Ramos (cell line): ENCODE measurements at regions not wholly inside any gene's neighbourhood (a gene's known extent, or its start where the extent isn't known, plus 50 kb on each side); places are given as distances from the start of the nearest gene placed in this dataset.

ENCODE experiments used
- in situ Hi-C: fragments of 300-500 bp; cut with MboI; formaldehyde crosslinking; loops from one replicate; pipeline ENCODE4 v1.14.3; 2022; ENCODE audit warnings: low sequenced_read_pairs; ENCODE audit not compliant: unreplicated experiment

DNA sequence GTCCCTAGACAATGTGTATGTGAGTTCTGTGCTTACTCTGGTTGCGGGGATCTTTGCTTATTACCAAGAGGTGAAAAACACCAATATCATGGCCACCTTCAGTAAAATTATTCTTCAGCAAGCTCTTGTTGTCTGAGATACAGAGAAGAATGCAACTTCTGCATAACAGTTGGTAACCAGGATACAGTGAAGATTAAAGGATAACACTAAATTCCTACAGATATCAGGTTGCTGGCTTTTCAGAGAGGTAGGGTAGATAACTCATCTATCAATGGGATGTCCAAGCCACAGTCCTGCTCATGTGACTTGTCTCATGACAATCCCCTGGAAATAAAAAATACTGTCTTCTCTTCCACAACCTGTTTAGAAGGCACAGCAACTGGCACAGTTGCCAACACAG lies 308.5 kb downstream of the TNS1 start:
- in situ Hi-C loops = no loop called here

DNA sequence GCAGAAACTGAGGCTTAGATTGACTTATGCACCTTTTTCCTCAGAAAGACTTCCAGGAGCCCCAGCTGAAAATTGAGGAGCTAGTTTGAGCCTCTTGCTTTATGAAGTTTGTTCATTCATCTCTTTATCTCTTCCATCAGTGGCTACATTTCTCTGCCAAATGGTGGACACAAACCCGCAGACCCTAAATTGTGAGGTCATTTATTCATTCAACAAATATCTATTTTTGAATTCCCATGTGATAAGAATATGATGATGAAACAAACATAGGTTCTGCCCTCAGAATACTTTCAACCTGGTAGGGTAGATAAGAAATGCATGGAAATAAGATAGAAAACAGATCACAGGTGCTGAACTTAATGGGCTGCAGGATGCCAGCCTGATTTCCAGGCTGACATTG lies 309.4 kb downstream of the TNS1 start:
- in situ Hi-C loops = no loop called here

DNA sequence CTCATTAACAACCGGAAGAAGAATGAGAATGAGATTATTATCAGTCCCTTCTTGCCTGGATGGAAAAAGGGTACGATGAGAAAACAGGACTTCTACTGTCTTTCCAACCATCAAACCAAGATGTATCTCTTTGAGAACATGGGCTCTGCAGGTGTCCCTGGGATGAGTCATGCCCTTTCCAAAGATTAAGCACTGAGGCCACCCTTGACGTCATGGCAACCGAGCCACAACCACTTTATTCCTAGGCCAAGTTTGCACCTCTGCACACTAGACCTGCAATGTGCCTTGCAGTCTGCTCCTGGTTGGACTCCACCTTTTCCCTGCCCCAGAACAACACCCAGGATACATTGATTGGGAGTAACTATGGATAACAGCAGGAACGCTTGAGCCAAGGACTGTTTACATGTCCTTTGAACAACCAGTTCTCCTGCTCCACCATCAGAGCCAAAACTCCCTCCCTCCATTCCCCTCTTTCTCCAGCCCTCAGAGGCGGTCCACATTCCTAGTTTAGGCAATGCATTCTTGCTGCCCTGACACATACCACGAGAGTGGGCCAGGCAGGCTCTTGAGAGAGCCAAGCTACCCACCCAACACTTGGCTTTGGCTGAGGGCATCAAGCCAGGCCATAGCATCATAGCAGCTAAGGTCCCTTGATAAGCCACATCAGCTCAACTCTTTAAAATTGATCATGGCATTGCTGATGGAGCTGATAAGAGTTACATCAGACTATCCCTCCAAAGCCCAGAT lies 310.7 kb downstream of the TNS1 start:
- in situ Hi-C loops = no loop called here

- in situ Hi-C loops = no loop called here
Measured at GRCh38 chr2:217691516-217691915, 311.3 kb downstream of the TNS1 start.

DNA sequence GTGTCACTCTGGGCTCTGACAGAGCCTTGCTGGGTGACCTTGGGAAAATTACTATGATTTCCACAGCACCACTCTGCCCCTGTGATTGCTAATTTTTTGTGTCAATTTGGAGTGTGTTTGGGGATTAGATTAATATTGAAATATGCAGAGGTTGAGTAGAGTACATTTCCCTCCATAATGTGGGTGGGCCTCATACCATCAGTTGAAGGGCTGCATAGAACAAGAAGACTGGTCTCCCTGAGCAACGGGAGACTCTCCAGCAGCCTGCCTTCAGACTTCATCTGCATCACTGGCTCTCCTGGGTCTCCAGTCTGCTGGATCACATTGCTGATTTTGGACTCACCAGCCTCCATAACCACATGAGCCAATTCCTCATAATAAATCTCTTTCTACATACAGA lies 313.7 kb downstream of the TNS1 start:
- in situ Hi-C loops = no loop called here

DNA sequence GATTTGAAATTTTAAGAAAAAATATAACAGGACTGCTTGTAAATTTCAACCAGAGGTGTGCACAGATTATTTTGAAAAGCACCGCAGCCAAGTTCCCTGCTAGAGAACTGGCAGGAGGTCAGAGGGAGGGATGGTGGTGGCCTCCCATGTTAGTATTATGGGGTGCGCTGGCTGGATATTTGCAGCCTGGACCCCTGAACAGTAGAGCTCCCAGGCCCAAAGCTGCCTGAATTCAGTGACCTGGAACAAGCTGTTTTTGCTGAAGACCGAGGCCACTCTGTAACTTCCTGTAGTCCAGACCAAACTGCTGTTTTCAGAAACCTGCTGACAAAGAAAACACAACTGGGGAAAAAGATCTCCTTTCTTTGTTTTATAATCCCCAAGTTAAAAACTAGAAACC lies 314.3 kb downstream of the TNS1 start:
- in situ Hi-C loops = no loop called here

- in situ Hi-C loops = no loop called here
Measured at GRCh38 chr2:217687771-217688170, 315.0 kb downstream of the TNS1 start.

DNA sequence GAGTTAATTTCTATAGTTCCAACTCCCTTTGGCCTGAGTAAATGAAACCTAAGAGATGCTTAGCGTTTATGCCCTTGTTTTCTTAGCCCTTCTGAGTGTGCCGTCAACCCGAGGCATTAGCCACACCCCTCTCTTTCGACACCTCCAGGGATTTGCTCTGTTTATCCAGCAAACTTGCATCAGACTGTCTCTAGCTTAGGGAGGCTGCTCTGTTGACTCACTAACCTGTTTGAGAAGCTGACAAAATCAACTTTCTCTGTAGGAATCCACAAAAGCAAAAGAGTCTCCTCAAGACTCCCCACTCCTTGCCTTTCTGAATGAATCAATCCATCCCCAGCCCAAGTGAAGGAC lies 317.6 kb downstream of the TNS1 start:
- in situ Hi-C loops = no loop called here

GRCh38 chr2:217684431-217685254 lies 318.2 kb downstream of the TNS1 start:
- in situ Hi-C loops = no loop called here

DNA sequence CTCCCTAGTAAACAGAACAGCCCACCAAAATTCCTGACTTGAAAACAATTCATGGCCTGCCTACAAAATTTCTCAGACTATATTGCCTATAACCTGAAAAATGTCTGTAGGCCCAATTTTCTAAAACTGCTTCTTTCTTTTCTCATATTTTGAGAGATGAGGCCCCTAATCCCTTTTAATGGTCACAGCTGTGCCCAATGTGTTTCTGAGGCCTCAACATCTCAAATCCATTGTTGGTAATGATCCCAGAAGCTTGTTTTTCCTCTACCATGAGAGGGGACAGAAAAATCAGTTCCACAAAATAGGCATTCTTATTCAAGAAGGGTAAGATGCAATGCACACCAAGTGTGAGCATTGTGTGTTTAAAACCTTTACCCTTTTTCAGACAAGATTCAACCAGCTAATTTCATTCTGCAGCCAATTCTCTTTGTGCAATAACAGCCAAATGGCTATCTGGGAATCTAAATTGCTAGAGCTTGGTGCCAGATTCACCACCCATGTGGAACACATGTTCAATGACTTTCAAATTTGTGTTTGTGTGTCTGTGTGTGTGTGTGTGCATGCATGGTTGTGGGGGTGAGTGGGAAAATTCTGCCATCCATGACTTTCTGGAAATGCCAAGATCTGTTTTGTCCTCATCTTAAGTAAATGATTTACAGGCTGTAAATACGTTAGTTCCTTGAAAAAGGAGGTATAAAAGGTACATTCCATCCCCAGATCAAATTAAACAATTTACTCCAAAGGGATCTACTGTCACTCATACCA lies 319.5 kb downstream of the TNS1 start:
- in situ Hi-C loops = no loop called here

GRCh38 chr2:217681791-217682190 lies 321.0 kb downstream of the TNS1 start:
- in situ Hi-C loops = no loop called here

- in situ Hi-C loops = no loop called here
Measured at GRCh38 chr2:217680381-217680780, 322.4 kb downstream of the TNS1 start.

DNA sequence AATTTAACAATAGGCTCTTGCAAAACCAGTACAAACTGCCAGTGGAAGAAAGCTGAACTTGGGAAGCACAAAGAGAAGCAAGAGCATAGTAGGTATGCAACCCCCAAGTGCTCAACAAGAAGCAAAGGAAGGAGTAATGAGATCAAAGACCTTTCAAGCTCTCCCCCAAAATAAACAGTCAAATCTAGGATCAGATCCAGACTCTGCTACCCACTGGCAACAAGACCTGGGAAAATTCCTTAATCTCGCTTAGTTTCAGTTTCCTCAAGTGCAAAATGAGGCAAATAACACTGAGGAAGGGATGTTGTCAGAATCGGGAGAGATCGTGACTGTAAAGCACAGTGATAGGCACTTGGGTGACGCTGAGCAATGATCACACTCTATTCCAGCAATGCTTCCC lies 329.2 kb downstream of the TNS1 start:
- in situ Hi-C loops = no loop called here

DNA sequence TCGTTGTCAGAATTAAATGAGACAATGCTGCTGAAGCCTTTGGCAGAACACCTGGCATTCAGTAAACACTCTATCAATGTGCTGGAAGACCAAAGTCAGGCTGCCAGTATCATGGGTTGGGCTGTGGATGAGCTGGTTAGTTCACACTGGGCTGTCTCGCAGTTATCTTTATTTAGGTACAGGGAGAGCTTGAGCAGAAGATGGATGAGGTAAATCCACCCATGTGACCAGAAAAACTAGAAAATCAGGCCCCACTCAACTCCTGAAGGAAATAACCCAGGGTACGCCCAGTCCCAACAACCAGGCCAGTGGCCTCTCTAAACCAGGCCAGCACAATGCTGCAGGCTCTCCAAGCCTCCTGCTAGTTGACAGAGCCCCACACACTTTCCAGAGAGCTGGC lies 330.3 kb downstream of the TNS1 start:
- in situ Hi-C loops = no loop called here

GRCh38 chr2:217671871-217672270 lies 330.9 kb downstream of the TNS1 start:
- in situ Hi-C loops = no loop called here

DNA sequence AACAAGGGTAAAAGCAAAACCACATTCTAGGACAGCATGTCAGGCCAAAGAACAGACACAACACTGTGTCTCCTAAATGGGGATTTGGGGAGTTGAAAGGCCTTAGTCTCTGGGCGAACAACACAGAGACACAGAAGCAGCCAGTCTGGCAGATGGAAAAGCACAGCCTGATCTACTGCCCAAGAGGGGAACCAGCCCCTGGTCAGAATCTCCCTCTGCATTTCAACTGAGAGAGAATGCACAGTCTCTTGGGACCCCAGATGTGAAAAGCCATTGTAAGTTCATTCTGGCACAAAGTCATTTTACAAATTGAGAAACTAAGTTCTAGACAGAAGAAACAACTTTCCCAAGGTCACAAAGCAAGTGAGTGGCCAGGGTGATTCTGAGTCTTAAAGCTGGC lies 331.7 kb downstream of the TNS1 start:
- in situ Hi-C loops = no loop called here

GRCh38 chr2:217669831-217670230 lies 333.0 kb downstream of the TNS1 start:
- in situ Hi-C loops = no loop called here

- in situ Hi-C loops = no loop called here
Measured at GRCh38 chr2:217667512-217667911, 335.3 kb downstream of the TNS1 start.

- in situ Hi-C loops = no loop called here
Measured at GRCh38 chr2:217667035-217667434, 335.8 kb downstream of the TNS1 start.

- in situ Hi-C loops = no loop called here
Measured at GRCh38 chr2:217666338-217666737, 336.5 kb downstream of the TNS1 start.

GRCh38 chr2:217664761-217665160 lies 338.0 kb downstream of the TNS1 start:
- in situ Hi-C loops = no loop called here
